ENCODE measurements at regions not wholly inside any gene's neighbourhood (a gene's known extent, or its start where the extent isn't known, plus 50 kb on each side); places are given as distances from the start of the nearest gene placed in this dataset.

GRCh38 chr13:75963302-75963701 lies 327.2 kb downstream of the LMO7 start:
- H3K9ac ChIP-seq (ENCODE audit: low read length), result no peak overlapping the region
- no peaks in the 10 kb centered on the region for H3K9me3 ChIP-seq (replicated peaks; ENCODE audit: insufficient read depth, low read length)
- no peak overlapping the region for H3K4me3 ChIP-seq (ENCODE audit: low read length)
- DNase-seq, result no peak
- H3K27me3 ChIP-seq (replicated peaks; ENCODE audit: insufficient read depth, low read length), result no peaks in the 10 kb centered on the region
- no peaks in the 10 kb centered on the region for H3K79me2 ChIP-seq (ENCODE audit: low read length)
- H3K4me1 ChIP-seq (ENCODE audit: low read length), result no peaks in the 10 kb centered on the region
- H3F3A ChIP-seq (ENCODE audit: insufficient read depth, low read length), result no peaks in the 10 kb centered on the region
- H3K9me2 ChIP-seq (replicated peaks; ENCODE audit: insufficient read depth, low read length), result no peaks in the 10 kb centered on the region
- no peak for TF ChIP-seq EZH2phosphoT487 (IDR thresholded peaks at IDR 0.05; ENCODE audit: low read length)
- TF ChIP-seq EZH2 (optimal IDR thresholded peaks at IDR 0.05; ENCODE audit: low read depth, low read length), result no peak
- no peak for TF ChIP-seq CTCF (IDR thresholded peaks at IDR 0.05; ENCODE audit: low read length)
- H3K36me3 ChIP-seq (replicated peaks; ENCODE audit: insufficient read depth, low read length), result no peaks in the 10 kb centered on the region
- no peak overlapping the region for H3K27ac ChIP-seq (ENCODE audit: low read length)
- no peak overlapping the region for H2AFZ ChIP-seq (ENCODE audit: low read length)
- H3K4me2 ChIP-seq (ENCODE audit: low read depth, low read length), result no peak overlapping the region
- no peaks in the 10 kb centered on the region for H4K20me1 ChIP-seq (ENCODE audit: insufficient read depth, low read length)

- Histone ChIP-seq H3K9me2 (replicated peaks; ENCODE audit: insufficient read depth, low read length) (no peaks in the 10 kb centered on the region), H3K36me3 (replicated peaks; ENCODE audit: insufficient read depth, low read length) (no peaks in the 10 kb centered on the region), H3K4me1 (ENCODE audit: low read length) (no peaks in the 10 kb centered on the region), H3K4me2 (ENCODE audit: low read depth, low read length) (no peak overlapping the region), H3K27me3 (replicated peaks; ENCODE audit: insufficient read depth, low read length) (no peaks in the 10 kb centered on the region), H3K9me3 (replicated peaks; ENCODE audit: insufficient read depth, low read length) (no peaks in the 10 kb centered on the region), H3K4me3 (ENCODE audit: low read length) (no peak overlapping the region), H3K9ac (ENCODE audit: low read length) (no peak overlapping the region), H3K79me2 (ENCODE audit: low read length) (no peaks in the 10 kb centered on the region), H3F3A (ENCODE audit: insufficient read depth, low read length) (no peaks in the 10 kb centered on the region), H4K20me1 (ENCODE audit: insufficient read depth, low read length) (no peaks in the 10 kb centered on the region), H3K27ac (ENCODE audit: low read length) (no peak overlapping the region), H2AFZ (ENCODE audit: low read length) (no peak overlapping the region)
- no peak for TF ChIP-seq EZH2phosphoT487 (IDR thresholded peaks at IDR 0.05; ENCODE audit: low read length)
- TF ChIP-seq CTCF (IDR thresholded peaks at IDR 0.05; ENCODE audit: low read length), result no peak
- TF ChIP-seq EZH2 (optimal IDR thresholded peaks at IDR 0.05; ENCODE audit: low read depth, low read length), result no peak
- no peak for DNase-seq
Measured at GRCh38 chr13:75961911-75962310, 325.8 kb downstream of the LMO7 start.

- no peaks in the 10 kb centered on the region for H4K20me1 ChIP-seq (ENCODE audit: insufficient read depth, low read length)
- no peaks in the 10 kb centered on the region for H3K79me2 ChIP-seq (ENCODE audit: low read length)
- no peak overlapping the region for H3K27ac ChIP-seq (ENCODE audit: low read length)
- no peaks in the 10 kb centered on the region for H3K4me1 ChIP-seq (ENCODE audit: low read length)
- H2AFZ ChIP-seq (ENCODE audit: low read length), result no peak overlapping the region
- no peak for DNase-seq
- no peaks in the 10 kb centered on the region for H3K9me2 ChIP-seq (replicated peaks; ENCODE audit: insufficient read depth, low read length)
- no peaks in the 10 kb centered on the region for H3K27me3 ChIP-seq (replicated peaks; ENCODE audit: insufficient read depth, low read length)
- TF ChIP-seq EZH2phosphoT487 (IDR thresholded peaks at IDR 0.05; ENCODE audit: low read length) (no peak), EZH2 (optimal IDR thresholded peaks at IDR 0.05; ENCODE audit: low read depth, low read length) (no peak), CTCF (IDR thresholded peaks at IDR 0.05; ENCODE audit: low read length) (no peak)
- H3K9ac ChIP-seq (ENCODE audit: low read length), result no peak overlapping the region
- no peak overlapping the region for H3K4me2 ChIP-seq (ENCODE audit: low read depth, low read length)
- no peaks in the 10 kb centered on the region for H3F3A ChIP-seq (ENCODE audit: insufficient read depth, low read length)
- H3K4me3 ChIP-seq (ENCODE audit: low read length), result no peak overlapping the region
- H3K9me3 ChIP-seq (replicated peaks; ENCODE audit: insufficient read depth, low read length), result no peaks in the 10 kb centered on the region
- no peaks in the 10 kb centered on the region for H3K36me3 ChIP-seq (replicated peaks; ENCODE audit: insufficient read depth, low read length)
Measured at GRCh38 chr13:75960538-75960994, 324.4 kb downstream of the LMO7 start.

All from MM.1S (cell line).